Stimulated activated CD4-positive, alpha-beta T cell treated with anti-CD3 and anti-CD28 coated beads, Interleukin-12 subunit alpha, Interleukin-12 subunit beta, amount 100 ng/mL, for 48 hours (primary cell): ENCODE measurements at regions not wholly inside any gene's neighbourhood (a gene's known extent, or its start where the extent isn't known, plus 50 kb on each side); places are given as distances from the start of the nearest gene placed in this dataset.

Source experiments
- DNase-seq, 3 donors: peaks; one replicate each; pipeline ENCODE4 v3.0.0-alpha.2; 2020; ENCODE audit warnings: low read depth in 2 of 3, low spot score in 1 of 3

DNA sequence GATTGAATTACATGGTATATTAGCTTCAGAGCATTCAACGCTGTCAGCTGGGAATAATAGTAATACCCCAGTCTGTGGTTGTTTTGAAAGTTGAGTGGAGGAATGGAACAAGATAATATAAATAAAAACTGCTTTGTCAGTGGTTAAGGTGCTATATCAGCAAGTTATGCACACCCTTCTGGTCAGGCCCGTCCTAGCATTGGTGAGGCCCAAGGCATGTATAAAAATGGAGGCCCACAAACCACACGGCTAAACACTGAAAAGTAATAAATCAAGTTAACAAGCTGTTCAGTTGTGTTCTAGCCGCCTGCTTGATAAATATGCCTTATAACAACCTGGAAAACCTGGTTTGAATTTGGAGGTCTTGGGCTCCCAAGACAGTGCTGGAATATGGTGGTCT is 77.4 kb downstream of the PSMG1 start:
- DNase-seq, result no peak

DNA sequence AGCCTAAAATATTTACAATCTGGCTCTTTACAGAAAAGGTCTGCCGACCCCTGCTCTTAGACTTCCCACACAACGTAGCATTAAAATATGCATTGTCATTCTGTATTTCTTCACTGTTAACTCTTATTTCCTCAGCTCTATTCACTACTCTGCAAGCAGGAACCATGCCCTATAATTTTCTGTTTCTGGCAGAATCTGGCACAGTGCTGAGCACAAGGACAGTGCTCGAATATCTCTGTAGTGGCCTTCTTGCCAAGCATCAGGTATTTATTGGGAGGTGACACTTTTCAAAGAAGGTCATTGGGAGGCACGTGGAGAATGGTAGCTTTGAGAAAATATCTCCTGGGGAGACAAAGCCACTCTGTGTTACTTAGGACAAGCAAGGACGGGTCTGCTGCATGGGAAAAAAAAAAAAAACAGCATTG is 77.9 kb downstream of the PSMG1 start:
- no peak for DNase-seq

DNA sequence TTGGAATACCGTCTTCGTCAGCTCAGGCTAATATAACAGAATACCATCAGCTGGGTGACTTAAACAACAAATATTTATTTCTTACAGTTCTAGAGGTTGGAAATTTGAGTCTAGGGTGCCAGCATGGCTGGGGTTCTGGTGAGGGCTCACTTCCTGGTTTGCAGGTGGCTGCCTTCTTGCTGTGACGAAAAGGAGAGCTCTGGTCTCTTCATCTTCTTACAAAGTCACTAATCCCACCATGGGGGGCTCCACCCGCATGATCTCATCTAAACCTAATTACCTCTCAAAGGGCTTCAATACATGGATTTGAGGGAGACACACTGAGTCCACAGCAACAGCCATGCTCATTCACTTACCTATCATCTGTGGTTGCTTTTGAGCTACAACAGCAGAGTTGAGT is 78.3 kb downstream of the PSMG1 start:
- DNase-seq, result no peak

DNA sequence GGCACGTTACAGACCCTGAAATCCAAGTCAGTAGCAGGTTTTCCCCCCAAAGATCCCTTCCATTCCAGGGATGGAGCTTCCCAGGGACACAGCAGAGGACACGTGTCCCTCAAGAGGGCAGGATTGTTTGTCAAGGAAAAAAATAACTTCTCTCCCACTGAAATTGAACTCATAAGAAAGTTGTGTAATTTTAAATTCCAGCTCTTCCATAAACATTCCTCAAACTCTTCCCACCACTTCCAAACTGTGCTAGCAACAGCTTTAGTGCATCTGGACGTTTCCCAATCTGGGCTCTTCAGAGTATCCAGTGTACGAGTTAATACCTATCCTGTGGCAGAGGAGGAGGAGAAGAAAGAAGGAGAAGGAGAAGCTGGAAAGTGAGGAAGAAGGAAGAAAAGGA is 79.6 kb downstream of the PSMG1 start:
- no peak for DNase-seq

DNA sequence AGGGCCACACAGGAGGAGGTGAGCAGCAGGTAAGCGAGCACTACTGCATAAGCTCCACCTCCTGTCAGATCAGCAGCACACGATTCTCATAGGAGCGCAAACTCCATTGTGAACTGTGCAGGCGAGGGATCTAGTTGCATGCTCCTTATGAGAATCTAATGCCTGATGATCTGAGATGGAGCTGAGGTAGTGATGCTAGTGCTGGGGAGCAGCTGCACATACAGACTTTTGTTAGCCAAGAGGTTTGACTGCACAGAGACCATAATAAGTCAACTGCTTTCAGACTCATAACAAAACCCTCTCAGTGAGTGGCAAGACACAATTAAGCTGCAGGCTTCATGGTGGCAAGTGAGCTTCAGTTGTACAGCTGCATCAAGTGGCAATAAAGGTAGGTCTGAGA is 83.4 kb downstream of the PSMG1 start:
- no peak for DNase-seq

DNA sequence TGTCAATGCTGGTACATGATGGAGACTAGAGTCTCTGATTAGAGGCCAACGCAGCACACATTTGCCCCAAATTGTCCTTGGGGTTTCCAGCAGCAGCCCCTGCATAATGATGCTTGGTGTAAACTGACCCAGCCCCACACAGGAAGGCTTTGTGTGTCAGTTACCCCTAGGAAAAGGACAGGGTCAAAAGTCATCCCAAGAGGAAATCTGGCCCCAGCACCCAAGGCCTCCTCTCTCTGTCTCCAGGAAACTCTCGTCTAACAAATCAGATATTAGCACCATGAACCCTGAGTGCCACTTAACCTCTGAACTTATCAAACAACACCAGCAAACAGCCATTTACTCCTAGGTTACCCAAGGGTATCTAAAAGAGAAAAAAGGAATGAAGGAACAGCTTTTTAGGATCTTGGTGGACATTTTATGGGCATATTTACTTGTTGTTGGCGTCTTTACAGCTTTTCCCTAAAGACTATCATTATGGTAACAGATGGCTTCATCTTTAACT is 84.5 kb downstream of the PSMG1 start:
- no peak for DNase-seq

DNA sequence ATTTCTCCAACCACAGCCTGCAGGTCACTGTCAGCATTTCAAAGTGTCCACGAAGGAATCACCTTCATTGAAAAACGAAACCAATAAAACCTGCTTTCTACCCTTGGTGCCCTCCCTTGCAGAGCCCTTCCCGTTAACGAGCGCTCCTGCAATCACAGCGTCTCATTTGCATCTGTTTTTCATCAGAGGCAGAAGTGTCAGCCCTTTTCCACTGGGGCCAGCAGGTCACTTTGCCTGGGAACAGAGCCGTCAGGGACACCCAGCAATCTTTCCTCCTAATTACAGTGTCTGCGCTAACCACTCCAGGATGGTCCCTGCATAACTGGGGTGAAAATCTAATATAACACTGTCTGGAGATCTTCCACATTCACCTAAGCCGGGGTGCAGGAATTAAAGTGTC is 85.3 kb downstream of the PSMG1 start:
- no peak for DNase-seq

DNA sequence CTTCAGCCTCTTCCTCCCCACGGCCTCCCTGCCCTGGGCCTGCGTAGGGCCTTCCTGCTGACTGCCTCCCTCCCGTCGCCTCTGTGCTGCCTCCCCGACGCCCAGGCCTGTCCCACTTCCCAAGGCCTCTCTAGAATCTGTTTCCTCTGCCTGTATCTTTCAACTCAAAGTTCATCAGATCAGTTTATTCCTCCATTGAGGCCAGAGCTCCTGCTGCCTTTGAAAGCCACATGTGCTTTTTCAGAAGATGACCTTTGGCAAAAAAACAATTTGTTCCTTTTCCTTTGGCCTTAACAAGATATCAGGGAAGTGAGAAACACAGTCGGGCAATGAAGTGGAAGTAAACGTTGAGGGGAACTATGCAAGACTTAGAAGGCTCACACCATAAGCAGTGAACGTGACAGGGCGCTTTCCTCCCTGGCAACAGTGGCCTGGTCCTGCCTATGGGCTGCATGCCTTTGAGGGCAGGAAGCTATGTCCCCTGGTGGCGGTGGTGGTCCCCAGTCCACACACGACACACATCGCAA is 85.9 kb downstream of the PSMG1 start:
- DNase-seq, result no peak

DNA sequence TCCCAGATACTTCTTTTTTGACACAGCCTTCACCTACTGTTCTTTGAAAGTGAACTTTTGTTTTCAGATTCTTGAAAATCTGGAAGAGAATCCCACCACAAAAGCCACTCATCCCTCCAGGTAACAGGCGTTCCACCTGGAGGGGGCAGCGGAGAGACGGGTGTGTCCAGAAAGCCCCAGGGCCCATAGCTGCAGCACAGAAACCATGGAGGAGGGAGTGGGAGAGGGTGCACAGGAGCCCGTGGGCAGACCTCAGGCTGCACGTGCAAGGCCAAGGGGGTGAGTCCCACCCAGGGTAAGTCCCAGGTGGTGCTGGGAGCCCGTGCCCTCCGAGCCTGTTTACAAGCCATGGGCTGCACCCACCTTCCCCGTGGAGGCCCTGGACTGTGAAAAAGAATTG is 86.5 kb downstream of the PSMG1 start:
- DNase-seq, result no peak

DNA sequence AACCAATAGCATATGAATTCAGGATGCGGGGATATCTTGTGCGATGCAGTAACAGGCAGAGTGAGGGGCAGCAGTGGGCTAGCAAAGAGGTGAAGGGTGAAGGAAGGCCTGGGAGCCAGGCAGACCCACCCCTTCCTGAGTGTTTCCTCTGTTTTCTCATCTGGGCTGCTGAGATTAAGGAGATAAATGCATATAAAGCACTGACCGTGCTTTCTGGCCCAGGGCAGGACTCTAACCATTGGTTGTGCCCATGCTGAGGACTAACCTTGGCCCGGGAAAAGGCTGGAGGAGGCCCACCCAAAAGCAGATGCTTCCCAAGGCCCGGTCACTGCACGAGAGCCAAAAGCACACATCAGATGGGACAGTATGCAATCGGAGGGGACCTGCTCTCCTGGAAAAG is 87.6 kb downstream of the PSMG1 start:
- no peak for DNase-seq

DNA sequence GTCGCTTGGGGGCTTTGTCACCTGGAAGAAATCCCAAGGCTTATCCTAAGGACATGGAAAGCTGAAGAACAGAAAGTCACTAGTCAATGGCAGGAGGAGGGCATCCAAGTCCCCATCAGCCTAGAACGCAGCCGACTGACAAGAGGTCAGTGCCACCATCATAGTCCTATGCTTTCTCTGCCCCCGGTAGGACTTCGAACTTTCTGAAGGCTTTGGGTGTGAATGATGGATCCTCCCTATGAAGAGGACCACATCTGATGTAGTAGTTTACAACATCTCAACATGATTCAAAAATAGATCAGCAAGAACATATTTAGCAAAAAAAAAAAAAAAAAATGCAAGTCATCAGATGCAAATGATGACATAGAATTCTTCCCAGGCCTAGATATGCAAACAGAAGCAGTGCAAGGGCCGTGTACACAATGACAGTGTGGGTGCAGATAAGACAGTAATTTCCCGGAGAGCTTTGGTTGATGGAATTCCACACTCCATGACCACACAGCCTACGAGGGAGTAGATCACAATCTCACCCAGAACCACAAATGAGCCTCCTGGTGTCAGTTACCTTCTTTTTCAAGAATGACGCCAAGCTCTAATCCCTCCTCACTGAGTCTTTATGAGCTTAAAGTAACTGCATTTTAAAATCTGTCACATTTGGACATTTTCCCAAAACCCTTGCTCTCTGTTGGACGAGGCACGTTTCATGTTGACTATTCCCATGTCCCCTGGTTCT is 88.2 kb downstream of the PSMG1 start:
- DNase-seq, result no peak

DNA sequence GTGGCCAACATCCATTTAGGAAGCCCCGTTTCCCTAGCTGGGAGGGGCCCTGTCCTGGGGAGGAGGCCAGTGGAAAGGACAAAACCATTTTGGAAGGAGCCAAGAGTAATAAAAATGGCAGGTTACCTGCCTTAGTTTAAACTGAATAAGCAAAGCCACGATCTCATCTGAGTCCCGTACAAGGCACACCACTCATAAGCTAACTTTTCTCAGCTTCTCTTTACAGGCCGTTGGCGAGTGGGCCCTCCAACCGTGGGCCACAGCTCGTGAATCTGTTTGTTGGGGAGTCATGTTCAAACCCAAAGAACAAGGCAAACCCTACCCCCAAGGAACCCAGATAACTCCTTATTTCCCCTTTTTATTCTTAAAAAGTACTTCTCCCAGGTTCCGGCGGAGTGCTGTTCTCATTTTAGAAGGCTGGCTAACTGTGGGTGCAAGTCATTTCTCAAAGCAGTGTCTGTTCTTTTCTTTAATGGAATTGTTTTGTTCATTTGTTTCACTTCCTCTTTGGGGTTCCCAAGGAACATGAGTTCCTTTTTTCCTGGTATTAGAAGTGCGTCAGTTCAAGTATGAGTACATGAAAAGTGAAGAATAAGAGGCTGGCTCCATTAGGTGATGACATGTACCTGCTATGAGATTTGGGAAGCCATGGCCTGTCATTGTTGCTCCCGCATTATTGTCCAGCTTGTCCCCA is 89.0 kb downstream of the PSMG1 start:
- no peak for DNase-seq

DNA sequence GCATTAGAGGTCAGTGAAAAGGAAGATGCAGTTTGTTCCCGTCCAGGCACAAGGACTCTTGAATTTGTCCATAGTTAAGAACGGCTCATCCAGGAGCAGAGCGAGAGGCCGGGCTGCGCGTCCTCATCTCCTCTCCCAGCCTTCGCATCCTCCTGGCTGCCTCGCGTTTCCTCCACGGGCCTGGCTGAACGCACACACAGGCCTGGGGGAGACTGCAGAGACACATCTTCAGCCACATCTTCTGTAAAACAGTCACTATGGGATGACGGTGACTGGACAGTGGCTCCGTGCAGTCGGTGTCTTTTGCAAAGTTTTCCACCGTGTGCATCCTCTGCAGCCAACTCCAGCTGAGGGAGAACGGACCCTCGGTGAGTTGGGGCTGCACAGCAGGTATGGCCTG is 89.7 kb downstream of the PSMG1 start:
- no peak for DNase-seq

DNA sequence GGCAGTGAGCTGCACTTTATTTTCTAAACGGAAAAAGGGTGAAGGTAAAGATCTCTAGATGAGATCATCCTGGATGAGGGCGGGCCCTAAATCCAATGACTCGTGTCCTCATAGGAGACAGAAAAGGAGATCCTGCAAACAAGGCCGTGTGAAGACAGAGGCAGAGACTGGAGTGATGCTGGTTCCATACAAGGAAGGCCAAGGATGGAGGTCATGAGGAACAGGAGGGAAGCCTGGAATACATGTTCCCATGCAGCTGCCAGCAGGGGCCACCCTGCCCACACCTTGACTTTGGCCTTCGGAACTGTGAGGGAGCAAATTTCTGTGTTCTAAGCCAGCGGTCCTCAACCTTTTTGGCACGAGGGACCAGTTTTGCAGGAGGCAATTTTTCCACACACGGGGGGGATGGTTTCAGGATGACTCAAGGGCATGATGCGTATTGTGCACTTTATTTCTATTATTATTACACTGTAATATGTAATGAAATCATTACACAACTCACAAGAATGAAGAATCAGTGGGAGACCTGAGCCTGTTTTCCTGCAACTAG is 94.3 kb downstream of the PSMG1 start:
- no peak for DNase-seq

DNA sequence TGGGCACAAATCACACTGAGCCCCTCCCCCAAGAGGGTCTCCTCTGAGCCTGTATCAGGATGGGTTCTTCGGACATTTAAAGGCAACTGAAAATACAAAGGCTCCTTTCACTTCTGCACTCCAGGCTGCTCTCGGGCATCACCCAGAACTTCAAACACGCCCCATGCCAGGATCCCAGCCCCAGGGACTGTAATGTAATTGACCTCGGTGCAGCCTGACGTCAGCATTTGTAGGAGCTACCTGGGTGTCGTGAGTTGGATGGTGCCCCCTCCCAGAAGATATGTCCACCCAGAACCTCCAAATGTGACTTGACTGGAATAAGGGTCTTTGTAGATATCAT is 95.2 kb downstream of the PSMG1 start:
- no peak for DNase-seq

DNA sequence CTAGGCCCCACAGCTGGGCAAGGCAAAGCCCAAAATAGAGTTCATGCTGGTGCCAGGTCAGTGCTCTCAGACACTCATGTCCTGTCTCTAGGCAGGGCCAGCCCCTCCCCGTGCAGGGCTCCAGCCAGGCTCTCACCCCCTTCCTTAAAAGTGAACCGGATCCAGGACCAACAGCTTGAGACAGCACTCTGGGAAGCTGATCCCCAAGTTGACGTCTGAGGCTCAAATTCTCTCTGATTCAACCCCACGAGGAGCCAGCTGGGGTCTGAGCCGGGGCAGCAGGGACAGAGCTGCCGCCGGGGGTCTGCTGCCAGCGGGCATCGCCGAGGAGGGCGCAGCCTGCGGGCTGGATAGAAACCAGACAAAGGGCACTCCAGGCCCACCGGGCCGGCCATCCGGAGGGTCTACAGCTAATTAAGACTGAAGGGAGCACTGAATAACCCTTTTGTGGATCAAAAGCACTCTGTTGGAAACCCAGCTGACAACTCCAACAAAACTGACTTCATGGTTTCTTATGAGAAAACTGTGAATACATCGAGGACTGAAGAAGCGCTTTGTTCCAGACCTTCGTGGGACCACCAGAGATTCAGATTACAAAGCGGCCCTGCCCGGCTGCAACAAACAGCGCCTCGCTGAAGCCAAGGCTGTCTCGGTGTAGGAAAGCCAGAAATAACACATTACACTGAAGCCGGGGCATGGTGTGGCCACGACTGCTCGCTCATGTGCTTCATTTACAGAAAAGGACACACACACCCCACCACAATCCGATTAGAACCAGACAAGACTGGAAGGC is 95.8 kb downstream of the PSMG1 start:
- DNase-seq, result no peak

DNA sequence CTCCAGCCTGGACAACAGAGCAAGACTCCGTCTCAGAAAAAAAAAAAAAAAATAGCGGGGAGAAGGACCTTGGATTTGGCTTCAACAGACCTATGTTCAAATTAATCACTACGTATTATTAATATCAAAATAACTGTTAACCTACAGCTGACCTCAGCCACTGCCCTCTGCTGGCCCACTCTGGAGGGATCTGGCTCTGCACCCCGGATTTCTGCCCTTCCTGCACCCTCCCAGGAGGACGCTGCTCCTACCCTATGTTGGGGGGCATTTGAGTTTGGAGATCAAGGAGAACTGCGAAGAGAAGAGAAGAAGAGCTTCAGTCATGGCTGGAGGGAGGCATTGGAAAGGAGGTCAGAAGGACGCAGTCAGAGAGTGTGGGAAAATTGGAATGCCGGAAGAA is 96.7 kb downstream of the PSMG1 start:
- no peak for DNase-seq

DNA sequence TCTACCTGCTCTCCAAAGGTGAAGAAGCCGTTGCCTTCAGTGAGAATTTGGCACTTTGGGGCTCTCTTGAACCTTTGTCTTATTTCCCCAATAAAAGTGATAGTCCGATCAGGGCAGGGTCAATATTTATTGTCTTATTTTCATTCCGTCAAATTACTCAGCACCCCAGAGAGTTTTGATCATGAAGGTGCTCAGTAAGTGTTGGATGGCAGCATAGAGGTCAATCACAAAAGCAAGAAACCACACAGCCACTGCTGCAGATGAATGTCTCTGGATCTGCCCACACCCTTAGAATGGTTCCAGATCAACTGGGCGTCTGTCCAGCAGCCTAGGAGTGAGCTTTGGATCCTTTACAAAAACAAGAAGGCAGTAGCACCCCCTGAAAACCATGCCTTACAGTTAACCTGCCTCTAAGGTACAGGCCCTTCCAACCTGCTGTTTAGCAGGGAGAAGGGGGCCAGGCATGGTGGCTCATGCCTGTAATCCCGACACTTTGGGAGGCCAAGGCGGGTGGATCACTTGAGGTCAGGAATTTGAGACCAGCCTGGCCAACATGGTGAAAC is 97.3 kb downstream of the PSMG1 start:
- DNase-seq, result no peak

DNA sequence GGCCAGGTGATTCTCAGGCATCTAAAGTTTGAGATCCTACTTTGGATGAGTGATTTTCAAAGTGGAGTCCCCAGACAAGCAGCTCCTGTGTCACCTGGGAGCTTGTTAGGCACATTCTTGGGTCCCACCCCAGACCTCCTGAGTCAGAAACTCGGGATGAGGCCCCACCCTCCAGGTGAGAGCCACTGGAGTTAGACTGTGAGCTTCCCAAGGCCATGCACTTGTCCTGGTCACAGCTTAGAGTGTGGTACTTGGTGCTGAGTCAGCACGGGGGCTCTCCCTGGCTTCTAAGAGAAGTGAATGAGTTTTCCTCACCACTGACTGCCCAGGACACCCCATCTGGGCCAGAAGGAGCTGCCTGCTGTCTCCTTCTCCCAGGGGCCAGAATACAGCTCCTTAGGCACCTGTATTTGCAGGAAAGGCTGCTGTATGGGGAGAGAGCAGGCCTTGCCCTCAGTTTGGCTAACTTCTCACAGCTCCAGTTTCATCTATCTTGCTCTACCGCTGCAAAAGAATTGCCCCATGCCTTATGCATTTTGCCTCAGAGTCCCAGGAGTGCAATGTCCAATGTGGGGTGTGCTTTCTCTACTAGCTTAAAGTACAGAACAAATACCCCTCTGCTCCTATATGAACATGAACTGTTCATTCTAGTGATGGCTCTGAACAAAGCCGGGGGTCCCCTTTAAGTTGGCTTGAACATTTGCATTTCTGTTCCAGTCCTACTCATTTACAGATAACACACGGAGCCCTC is 98.1 kb downstream of the PSMG1 start:
- no peak for DNase-seq

DNA sequence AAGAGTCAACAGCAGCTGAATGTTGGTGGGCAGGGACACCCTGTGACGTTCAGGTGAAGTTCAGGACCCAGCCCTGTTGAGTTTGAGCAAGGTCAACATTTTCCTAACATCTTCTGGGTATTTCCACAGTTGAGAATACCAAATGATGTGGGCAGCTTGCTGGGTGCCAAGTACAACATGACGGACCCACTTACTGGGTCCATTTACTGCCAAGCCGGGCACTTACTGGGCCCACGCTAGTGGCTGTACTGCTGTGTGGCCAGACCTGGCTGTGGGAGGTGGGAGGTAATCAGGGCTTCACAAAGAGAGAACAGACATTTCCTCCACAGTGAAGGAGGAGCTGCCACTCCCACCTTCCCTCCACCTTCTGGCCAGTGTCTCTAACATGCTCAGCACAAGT is 99.2 kb downstream of the PSMG1 start:
- no peak for DNase-seq
